SK-MEL-5 (cell line): ENCODE measurements at regions not wholly inside any gene's neighbourhood (a gene's known extent, or its start where the extent isn't known, plus 50 kb on each side); places are given as distances from the start of the nearest gene placed in this dataset.
"Not testable (repeated sequence)": the region's sequence is repeated elsewhere in the genome, so short reads cannot be mapped to it uniquely, and the experiment has no call there.

Experiments
- DNase-seq: peaks from one replicate; pipeline ENCODE4 v3.0.0-alpha.2; 2016; ENCODE audit warnings: low read depth, low spot score
- in situ Hi-C: cut with HindIII; loops from 2 replicates; pipeline ENCODE4 v1.10.0; 2016; ENCODE audit warnings: low sequenced_read_pairs, high pct_unique_total_duplicates, low pct_unique_long_range_greater_than_20kb

- in situ Hi-C loops, result not testable (repeated sequence)
These were observed 52.2 kb downstream of the HOXC4 start for GRCh38 chr12:54105809-54106208.

GRCh38 chr12:54106252-54106651 is 52.6 kb downstream of the HOXC4 start:
- DNase-seq, in situ Hi-C loops: not testable (repeated sequence)

More at GRCh38 chr12:54105809-54106208, 52.2 kb downstream of the HOXC4 start:
- not testable (repeated sequence) for DNase-seq

- in situ Hi-C loops, DNase-seq: not testable (repeated sequence)
These were observed 53.4 kb downstream of the HOXC4 start for GRCh38 chr12:54106803-54107579.

- DNase-seq, in situ Hi-C loops: not testable (repeated sequence)
These were observed 58.7 kb downstream of the HOXC4 start for GRCh38 chr12:54112336-54112735.

DNA sequence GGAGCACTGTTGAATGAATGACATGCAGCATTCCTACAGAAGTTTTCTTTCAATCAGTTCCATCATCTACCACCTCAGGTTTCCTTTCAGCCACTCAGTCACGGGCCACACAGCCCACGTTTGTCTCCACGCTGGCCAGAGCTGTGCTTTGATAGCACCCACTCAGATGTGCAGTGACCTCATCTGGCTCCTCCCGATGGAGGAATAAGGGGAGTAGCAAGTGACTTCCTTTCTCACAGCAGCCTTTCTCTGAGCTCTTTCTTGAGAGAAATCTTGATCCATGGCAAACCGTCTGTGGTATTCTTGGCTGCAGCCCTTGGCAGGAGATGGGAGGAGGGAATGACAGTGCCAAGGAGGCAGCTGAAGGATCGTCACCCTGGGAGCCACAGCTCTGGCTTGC is 62.4 kb downstream of the HOXC4 start:
- in situ Hi-C loops, result not testable (repeated sequence)
- peak; percentile 8 for DNase-seq

DNA sequence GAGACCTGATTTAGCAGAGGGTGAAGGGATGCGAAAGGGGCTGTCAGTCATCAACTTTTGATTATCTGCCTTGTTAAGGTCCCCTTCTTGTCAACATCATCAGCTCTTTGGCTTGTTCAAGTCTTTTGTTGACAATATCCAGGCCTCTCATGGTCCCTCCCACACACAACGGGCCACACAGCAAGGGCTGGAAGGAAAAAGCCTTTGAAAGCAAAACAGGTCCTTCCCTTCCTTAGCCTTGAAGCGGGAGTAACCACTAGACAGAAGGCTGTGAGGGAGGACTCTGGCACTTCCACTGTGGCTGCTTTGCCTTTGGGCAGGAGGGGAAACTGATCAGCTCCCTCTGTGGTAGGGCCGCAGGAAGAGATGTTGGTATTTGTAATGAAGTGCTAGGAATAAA is 63.8 kb downstream of the HOXC4 start:
- in situ Hi-C loops, DNase-seq: not testable (repeated sequence)

DNA sequence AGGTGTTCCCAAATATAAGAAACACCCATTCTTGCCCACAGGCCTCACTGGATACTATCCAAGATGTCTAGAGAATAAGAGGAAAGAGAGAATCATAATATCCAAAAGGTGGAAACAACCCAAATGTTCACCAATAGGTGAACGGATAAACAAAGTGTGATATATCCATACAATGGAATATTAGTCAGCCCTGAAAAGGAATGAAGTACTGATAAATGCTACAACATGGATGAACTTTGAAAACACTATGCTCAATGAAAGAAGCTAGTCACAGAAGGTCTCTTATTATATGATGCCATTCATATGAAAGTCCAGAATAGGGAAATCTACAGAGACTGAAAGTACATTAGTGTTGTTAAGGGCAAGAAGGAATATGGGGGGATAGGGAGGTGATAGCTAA is 65.4 kb downstream of the HOXC4 start:
- DNase-seq, in situ Hi-C loops: not testable (repeated sequence)

- DNase-seq, in situ Hi-C loops: not testable (repeated sequence)
These were observed 64.8 kb downstream of the SMUG1 start for GRCh38 chr12:54123981-54124380.

GRCh38 chr12:54125708-54126028 is 63.1 kb downstream of the SMUG1 start:
- DNase-seq, in situ Hi-C loops: not testable (repeated sequence)

GRCh38 chr12:54126029-54126695 is 62.6 kb downstream of the SMUG1 start:
- in situ Hi-C loops, result no loop called here
- DNase-seq, result no peak

- in situ Hi-C loops, result no loop called here
- DNase-seq, result no peak
These were observed 61.9 kb downstream of the SMUG1 start for GRCh38 chr12:54126696-54127537.

DNA sequence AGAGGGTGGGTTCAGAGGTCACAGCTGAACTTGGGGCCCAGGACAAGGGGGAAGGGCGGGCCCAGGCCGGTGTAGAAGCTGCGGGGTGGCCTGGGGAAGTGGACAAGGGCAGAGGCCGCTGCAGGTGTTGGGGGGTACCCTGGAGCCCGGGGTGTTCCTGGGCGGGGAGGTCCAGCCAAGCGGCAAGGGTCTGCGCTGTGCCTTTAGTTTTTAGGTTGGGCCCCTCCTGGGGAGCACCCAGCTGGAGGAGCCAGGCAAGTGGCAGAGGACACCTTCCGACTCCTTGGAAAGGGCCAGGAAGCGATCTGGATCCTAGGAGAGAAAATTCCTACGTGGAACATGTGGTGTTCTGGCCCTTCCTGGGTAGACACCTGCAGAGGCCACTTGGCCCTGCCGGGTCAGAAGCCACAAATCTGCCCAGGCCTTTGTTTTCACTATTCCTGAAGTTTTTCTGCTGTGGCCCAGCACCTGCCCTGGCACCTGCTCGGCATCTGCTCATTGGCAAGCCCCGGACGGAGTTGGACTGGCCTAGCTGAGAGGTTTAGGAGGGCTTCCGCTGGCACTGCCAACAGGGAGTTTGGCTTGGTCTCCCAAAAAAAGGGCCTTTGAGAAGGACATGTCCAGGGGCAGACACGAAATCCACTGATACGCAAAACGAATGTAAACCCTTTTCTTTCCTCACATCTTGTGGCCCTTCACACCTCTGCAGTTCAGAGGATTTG is 61.1 kb downstream of the SMUG1 start:
- in situ Hi-C loops, result no loop called here

GRCh38 chr12:54128416-54128815 is 60.4 kb downstream of the SMUG1 start:
- no peak for DNase-seq
- in situ Hi-C loops, result no loop called here

More for the DNA sequence above, 61.1 kb downstream of the SMUG1 start:
- no peak for DNase-seq

- in situ Hi-C loops, result no loop called here
- no peak for DNase-seq
These were observed 59.5 kb downstream of the SMUG1 start for GRCh38 chr12:54129028-54129903.
